Calu3 (cell line): ENCODE measurements at regions not wholly inside any gene's neighbourhood (a gene's known extent, or its start where the extent isn't known, plus 50 kb on each side); places are given as distances from the start of the nearest gene placed in this dataset.
"Not testable (repeated sequence)": the region's sequence is repeated elsewhere in the genome, so short reads cannot be mapped to it uniquely, and the experiment has no call there.

Experiments used
- BruUV-seq: library from RNA; stranded (reverse); fragments of 400-500 nt; replicated peaks from 2 replicates; lab custom pipeline; 2021; lab: Mats Ljungman, UMichigan
- CTCF ChIA-PET: fragments of 300-600 bp; sonication (Branson Sonifier 250); formaldehyde crosslinking; loops from one replicate; lab custom pipeline; 2022; ENCODE audit warnings: antibody characterized with exemption; lab: Charles Lee
- DNase-seq: peaks from one replicate; pipeline ENCODE4 v3.0.0; 2022
- H3K27ac Mint-ChIP-seq: one replicate; pipeline ENCODE4 v1.8.0; 2022; ENCODE audit warnings: mixed read lengths; ENCODE audit not compliant: unreplicated experiment
- H3K27me3 Mint-ChIP-seq: one replicate; pipeline ENCODE4 v1.8.0; 2022; ENCODE audit warnings: mixed read lengths; ENCODE audit not compliant: unreplicated experiment
- H3K36me3 Mint-ChIP-seq: one replicate; pipeline ENCODE4 v1.8.0; 2022; ENCODE audit warnings: mild to moderate bottlenecking, moderate library complexity, mixed read lengths; ENCODE audit not compliant: insufficient read depth, unreplicated experiment
- H3K4me1 Mint-ChIP-seq: one replicate; pipeline ENCODE4 v1.8.0; 2022; ENCODE audit warnings: mild to moderate bottlenecking, low read depth, mixed read lengths; ENCODE audit not compliant: unreplicated experiment
- H3K4me3 Mint-ChIP-seq: one replicate; pipeline ENCODE4 v1.8.0; 2022; ENCODE audit warnings: mild to moderate bottlenecking, low read depth, moderate library complexity, mixed read lengths; ENCODE audit not compliant: unreplicated experiment
- H3K9me3 Mint-ChIP-seq: one replicate; pipeline ENCODE4 v1.8.0; 2022; ENCODE audit warnings: low read depth, mixed read lengths; ENCODE audit not compliant: unreplicated experiment
- intact Hi-C: fragments of 100-400 bp; cut with micrococcal nuclease; formaldehyde crosslinking; loops from one replicate; pipeline ENCODE4 v1.10.0; 2022; ENCODE audit not compliant: unreplicated experiment
- TF ChIP-seq, protein P1 (sequence below): fragments of 200-600 bp; IDR thresholded peaks from one replicate; pipeline ENCODE4 v1.8.0; 2022; ENCODE audit warnings: antibody characterized with exemption; ENCODE audit not compliant: unreplicated experiment

- Mint-ChIP-seq H3K36me3 (no peaks in the 10 kb centered on the region), H3K9me3 (no peaks in the 10 kb centered on the region), H3K4me3 (no peak overlapping the region), H3K27ac (no peak overlapping the region), H3K27me3 (no peaks in the 10 kb centered on the region), H3K4me1 (peaks cover 9% of the 10 kb centered on the region)
- TF ChIP-seq, protein P1, sequence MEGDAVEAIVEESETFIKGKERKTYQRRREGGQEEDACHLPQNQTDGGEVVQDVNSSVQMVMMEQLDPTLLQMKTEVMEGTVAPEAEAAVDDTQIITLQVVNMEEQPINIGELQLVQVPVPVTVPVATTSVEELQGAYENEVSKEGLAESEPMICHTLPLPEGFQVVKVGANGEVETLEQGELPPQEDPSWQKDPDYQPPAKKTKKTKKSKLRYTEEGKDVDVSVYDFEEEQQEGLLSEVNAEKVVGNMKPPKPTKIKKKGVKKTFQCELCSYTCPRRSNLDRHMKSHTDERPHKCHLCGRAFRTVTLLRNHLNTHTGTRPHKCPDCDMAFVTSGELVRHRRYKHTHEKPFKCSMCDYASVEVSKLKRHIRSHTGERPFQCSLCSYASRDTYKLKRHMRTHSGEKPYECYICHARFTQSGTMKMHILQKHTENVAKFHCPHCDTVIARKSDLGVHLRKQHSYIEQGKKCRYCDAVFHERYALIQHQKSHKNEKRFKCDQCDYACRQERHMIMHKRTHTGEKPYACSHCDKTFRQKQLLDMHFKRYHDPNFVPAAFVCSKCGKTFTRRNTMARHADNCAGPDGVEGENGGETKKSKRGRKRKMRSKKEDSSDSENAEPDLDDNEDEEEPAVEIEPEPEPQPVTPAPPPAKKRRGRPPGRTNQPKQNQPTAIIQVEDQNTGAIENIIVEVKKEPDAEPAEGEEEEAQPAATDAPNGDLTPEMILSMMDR, result no peak
- intact Hi-C loops, result no loop called here
- peak; percentile 13 for DNase-seq
- CTCF ChIA-PET, result no interaction called here
- BruUV-seq, result no TSS peak
These were observed 103.1 kb upstream of the TBX18 start for GRCh38 chr6:84867521-84867920.

DNA sequence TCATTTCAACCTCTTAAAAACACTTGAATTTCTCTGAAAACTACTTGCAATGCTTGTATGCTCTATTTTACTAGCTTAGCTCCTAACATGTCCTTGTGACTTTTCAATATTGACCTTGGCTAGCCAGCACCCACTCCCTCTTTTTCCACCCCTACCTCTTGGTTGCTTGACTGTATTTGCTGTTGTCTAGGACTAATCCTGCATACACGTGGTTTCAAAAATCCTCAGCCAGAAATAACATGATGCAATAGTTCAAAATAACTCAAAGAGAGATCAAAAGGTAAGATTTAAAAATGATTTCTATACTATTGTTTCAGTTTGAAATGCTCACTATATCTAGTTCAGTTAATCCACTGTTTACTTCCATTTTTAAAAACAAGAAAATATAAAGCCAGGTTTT, 102.3 kb upstream of the TBX18 start:
- no peaks in the 10 kb centered on the region for H3K9me3 Mint-ChIP-seq
- no TSS peak for BruUV-seq
- no peak for DNase-seq
- H3K27me3 Mint-ChIP-seq, result no peaks in the 10 kb centered on the region
- TF ChIP-seq, protein P1, result no peak
- no peak overlapping the region for H3K4me3 Mint-ChIP-seq
- CTCF ChIA-PET, result no interaction called here
- intact Hi-C loops, result no loop called here
- peaks cover 9% of the 10 kb centered on the region for H3K4me1 Mint-ChIP-seq
- no peaks in the 10 kb centered on the region for H3K36me3 Mint-ChIP-seq
- peak overlapping the region; percentile 44 for H3K27ac Mint-ChIP-seq

DNA sequence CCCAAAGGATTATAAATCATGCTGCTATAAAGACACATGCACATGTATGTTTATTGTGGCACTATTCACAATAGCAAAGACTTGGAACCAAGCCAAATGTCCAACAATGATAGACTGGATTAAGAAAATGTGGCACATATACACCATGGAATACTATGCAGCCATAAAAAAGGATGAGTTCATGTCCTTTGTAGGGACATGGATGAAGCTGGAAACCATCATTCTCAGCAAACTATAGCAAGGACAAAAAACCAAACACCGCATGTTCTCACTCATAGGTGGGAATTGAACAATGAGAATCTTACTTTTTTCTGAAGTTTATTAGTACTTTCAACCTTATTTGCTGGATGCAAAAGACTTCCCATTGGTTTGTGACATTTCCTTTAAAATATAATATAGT, 101.0 kb upstream of the TBX18 start:
- intact Hi-C loops, result not testable (repeated sequence)

DNA sequence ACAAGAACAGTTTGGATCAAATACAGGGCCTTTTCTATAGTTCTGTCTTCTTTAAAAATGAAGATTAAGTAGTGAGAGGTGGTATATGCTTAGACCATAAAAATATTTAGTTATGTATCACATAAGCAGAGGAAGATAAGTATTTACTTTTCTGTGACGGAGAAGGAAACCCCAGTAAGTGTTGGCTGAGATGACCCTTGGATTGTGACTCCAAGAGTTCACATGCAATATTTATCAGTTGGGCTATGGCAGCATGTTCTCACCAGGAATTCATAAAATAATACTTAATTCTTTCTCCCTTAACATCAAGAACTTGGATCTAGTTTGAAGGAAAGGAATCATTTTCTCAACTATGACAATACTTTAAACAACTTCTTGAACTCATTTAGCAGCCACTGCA, 98.4 kb upstream of the TBX18 start:
- no peaks in the 10 kb centered on the region for H3K27me3 Mint-ChIP-seq
- CTCF ChIA-PET, result no interaction called here

More for the DNA sequence above, 101.0 kb upstream of the TBX18 start:
- H3K4me1 Mint-ChIP-seq, BruUV-seq, H3K36me3 Mint-ChIP-seq, H3K27me3 Mint-ChIP-seq, H3K4me3 Mint-ChIP-seq, DNase-seq, H3K27ac Mint-ChIP-seq, CTCF ChIA-PET, H3K9me3 Mint-ChIP-seq: not testable (repeated sequence)

GRCh38 chr6:84860920-84861319, 96.5 kb upstream of the TBX18 start:
- H3K36me3 Mint-ChIP-seq, result no peaks in the 10 kb centered on the region
- TF ChIP-seq, protein P1, result no peak
- BruUV-seq, result no TSS peak
- H3K4me3 Mint-ChIP-seq, result no peak overlapping the region
- H3K27ac Mint-ChIP-seq, result no peak overlapping the region
- no peaks in the 10 kb centered on the region for H3K27me3 Mint-ChIP-seq
- H3K9me3 Mint-ChIP-seq, result no peaks in the 10 kb centered on the region
- DNase-seq, result no peak
- H3K4me1 Mint-ChIP-seq, result no peaks in the 10 kb centered on the region
- intact Hi-C loops, result no loop called here
- CTCF ChIA-PET, result no interaction called here

More for the DNA sequence above, 98.4 kb upstream of the TBX18 start:
- no peaks in the 10 kb centered on the region for H3K36me3 Mint-ChIP-seq
- intact Hi-C loops, result no loop called here
- no TSS peak for BruUV-seq
- no peak overlapping the region for H3K4me3 Mint-ChIP-seq
- TF ChIP-seq, protein P1, result no peak
- no peaks in the 10 kb centered on the region for H3K9me3 Mint-ChIP-seq
- no peak for DNase-seq
- peaks cover 8% of the 10 kb centered on the region for H3K4me1 Mint-ChIP-seq
- H3K27ac Mint-ChIP-seq, result no peak overlapping the region
